ENCODE measurements at regions not wholly inside any gene's neighbourhood (a gene's known extent, or its start where the extent isn't known, plus 50 kb on each side); places are given as distances from the start of the nearest gene placed in this dataset.

GRCh38 chr1:232474826-232475225, 155.1 kb downstream of the SIPA1L2 start:
- no peaks in the 10 kb centered on the region for H3K9me3 Mint-ChIP-seq
- H3K36me3 Mint-ChIP-seq: no peaks in the 10 kb centered on the region
- no peaks in the 10 kb centered on the region for H3K4me1 Mint-ChIP-seq
- DNase-seq (no peak), ATAC-seq (ENCODE audit: low read depth in 2 of 2) (no peak)
- no peak overlapping the region for H3K27ac Mint-ChIP-seq
- peaks cover 0 to 4% (median 0%) of the 10 kb centered on the region in 3 donors for H3K27me3 Mint-ChIP-seq
- no peak overlapping the region for H3K4me3 Mint-ChIP-seq

DNA sequence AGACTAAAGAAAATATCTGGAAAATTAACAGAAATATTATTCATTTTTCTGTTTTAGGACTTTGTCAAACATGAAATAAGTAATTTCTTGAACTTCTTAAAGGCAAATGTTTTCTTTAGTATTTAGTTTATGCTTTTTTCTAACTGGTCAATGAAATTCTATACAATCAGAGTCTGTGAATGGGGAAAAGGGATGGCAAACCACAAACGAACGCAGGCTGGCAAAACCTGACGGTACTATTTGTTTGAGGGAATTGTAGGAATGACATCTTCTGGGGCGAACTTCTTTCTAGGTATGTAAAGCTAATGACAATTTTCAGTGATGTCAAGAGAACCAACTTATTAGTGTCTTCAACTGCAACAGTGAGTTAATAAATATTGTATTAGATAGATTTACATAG, 156.0 kb downstream of the SIPA1L2 start:
- H3K9me3 Mint-ChIP-seq: no peaks in the 10 kb centered on the region
- peaks cover 0 to 4% (median 0%) of the 10 kb centered on the region in 3 donors for H3K27me3 Mint-ChIP-seq
- H3K36me3 Mint-ChIP-seq: no peaks in the 10 kb centered on the region
- no peak for DNase-seq
- H3K4me3 Mint-ChIP-seq: no peak overlapping the region
- H3K27ac Mint-ChIP-seq: no peak overlapping the region
- no peaks in the 10 kb centered on the region for H3K4me1 Mint-ChIP-seq
- ATAC-seq (ENCODE audit: low read depth in 2 of 2): no peak

- Mint-ChIP-seq H3K36me3 (no peaks in the 10 kb centered on the region), H3K4me3 (no peak overlapping the region), H3K27me3 (peaks cover 0 to 4% (median 0%) of the 10 kb centered on the region in 3 donors), H3K9me3 (no peaks in the 10 kb centered on the region), H3K4me1 (no peaks in the 10 kb centered on the region), H3K27ac (no peak overlapping the region)
- DNase-seq (no peak), ATAC-seq (ENCODE audit: low read depth in 2 of 2) (no peak)
Observed at GRCh38 chr1:232473324-232473723, 156.6 kb downstream of the SIPA1L2 start.

DNA sequence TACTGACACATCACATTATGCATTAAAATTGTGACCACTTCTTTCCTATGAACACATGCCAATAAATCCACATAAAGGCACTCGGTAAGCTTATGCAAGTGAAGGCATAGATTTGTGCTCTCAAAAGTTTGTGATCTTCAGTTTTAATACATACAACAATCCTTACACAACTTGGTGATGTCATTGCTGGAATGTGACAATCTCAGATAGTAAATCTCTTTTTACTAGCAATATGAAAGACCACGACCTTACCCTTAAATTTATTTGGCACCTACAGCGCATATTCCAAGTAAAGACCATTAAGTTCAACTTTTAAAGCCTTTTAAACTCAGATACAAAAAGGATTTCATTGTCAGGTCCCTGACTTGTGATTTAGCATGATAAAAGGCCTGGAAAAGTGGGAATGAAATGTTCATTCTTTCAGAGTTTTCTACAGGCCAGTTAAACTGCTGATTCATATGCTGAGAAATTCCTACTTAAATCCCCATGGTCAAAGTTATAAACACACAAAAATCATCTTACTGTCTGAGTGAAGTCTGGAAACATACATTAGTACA, 157.4 kb downstream of the SIPA1L2 start:
- Mint-ChIP-seq H3K36me3 (no peaks in the 10 kb centered on the region), H3K9me3 (no peaks in the 10 kb centered on the region), H3K27me3 (peaks cover 0 to 4% (median 0%) of the 10 kb centered on the region in 3 donors), H3K27ac (no peak overlapping the region), H3K4me1 (no peaks in the 10 kb centered on the region), H3K4me3 (no peak overlapping the region)
- ATAC-seq (ENCODE audit: low read depth in 2 of 2) (no peak), DNase-seq (no peak)

DNA sequence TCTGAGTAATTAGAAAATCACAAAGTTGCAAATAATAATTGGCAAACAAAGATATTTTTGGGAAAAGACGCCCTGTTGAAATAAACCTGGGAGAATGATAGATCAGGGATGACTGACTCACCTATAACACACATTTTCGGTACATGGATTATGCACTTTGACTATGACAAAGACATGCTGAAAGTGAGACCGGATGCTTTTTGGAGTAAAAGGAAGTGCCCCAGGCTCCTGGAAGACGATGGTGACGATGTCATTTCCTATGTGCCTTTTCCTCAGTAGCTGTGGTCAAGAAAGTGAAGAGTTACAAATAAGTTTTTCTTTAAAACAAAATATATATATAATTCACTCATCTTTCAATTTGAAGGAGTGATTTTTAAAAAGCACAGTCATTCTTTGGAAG, 158.7 kb downstream of the SIPA1L2 start:
- Mint-ChIP-seq H3K27me3 (peaks cover 0 to 4% (median 0%) of the 10 kb centered on the region in 3 donors), H3K4me1 (no peaks in the 10 kb centered on the region), H3K9me3 (no peaks in the 10 kb centered on the region), H3K4me3 (no peak overlapping the region), H3K36me3 (no peaks in the 10 kb centered on the region), H3K27ac (no peak overlapping the region)
- no peak for DNase-seq
- no peak for ATAC-seq (ENCODE audit: low read depth in 2 of 2)

DNA sequence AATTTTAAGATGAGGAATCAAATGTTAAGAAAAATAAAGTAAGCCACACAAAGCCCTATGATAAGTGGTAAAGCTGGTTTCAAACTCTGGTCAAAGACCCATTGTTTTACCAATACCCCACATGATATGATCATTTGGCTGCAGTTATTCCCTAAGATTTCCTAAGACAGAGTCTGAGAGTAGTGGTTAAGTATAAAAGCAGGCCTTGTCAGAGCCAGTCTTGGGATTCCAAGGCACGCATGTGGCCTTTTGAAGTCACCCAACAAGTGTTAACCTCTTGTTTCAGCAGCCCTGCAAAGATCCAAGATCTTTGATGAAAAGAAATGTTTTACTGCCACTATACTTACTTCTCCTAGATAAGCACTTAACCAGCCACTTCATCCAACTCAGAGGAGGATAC, 159.2 kb downstream of the SIPA1L2 start:
- Mint-ChIP-seq H3K27me3 (peaks cover 0 to 4% (median 0%) of the 10 kb centered on the region in 3 donors), H3K27ac (no peak overlapping the region), H3K9me3 (no peaks in the 10 kb centered on the region), H3K4me3 (no peak overlapping the region), H3K36me3 (no peaks in the 10 kb centered on the region), H3K4me1 (no peaks in the 10 kb centered on the region)
- DNase-seq (no peak), ATAC-seq (ENCODE audit: low read depth in 2 of 2) (no peak)

GRCh38 chr1:232468249-232468648, 161.7 kb downstream of the SIPA1L2 start:
- Mint-ChIP-seq H3K36me3 (no peaks in the 10 kb centered on the region), H3K27ac (no peak overlapping the region), H3K4me1 (no peaks in the 10 kb centered on the region), H3K27me3 (no peaks in the 10 kb centered on the region), H3K4me3 (no peak overlapping the region), H3K9me3 (no peaks in the 10 kb centered on the region)
- ATAC-seq (ENCODE audit: low read depth in 2 of 2): no peak
- no peak for DNase-seq

DNA sequence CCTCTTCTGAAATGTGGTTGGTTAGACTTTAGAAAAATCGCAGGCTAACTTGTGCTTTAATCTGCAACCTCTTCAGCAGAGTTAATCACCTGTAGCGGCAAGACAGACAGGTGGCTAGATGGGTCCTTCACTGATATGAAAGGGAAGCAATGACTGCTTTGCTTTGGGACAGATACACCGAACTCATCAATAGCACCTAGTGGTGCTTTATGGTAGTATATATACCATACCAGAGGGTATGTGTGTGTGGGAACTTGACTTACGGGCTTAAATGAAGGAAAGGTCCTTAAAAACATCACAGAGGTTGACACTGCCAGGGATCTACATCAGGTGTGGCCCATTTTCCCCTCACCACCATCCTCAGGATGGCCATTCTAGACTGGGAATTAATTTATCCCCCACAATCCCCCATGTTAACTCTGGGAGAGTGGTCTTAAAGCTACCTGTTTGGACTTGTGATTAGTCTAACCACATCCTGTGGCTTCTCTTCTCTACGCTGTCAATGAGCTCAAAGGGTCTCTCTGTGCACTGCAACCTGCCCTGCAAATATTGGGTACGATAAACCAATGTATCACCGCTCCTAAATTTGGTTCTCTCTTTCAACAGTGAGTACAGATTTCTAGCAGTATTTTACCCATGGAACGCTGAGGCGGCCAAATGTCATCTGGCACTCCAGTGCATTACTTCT, 162.7 kb downstream of the SIPA1L2 start:
- no peak overlapping the region for H3K4me3 Mint-ChIP-seq
- no peaks in the 10 kb centered on the region for H3K4me1 Mint-ChIP-seq
- ATAC-seq (ENCODE audit: low read depth in 2 of 2): no peak
- no peaks in the 10 kb centered on the region for H3K27me3 Mint-ChIP-seq
- DNase-seq: no peak
- H3K36me3 Mint-ChIP-seq: no peaks in the 10 kb centered on the region
- H3K27ac Mint-ChIP-seq: no peak overlapping the region
- H3K9me3 Mint-ChIP-seq: no peaks in the 10 kb centered on the region

GRCh38 chr1:232464325-232464724, 165.6 kb downstream of the SIPA1L2 start:
- no peak overlapping the region for H3K4me3 Mint-ChIP-seq
- H3K36me3 Mint-ChIP-seq: no peaks in the 10 kb centered on the region
- no peaks in the 10 kb centered on the region for H3K27me3 Mint-ChIP-seq
- ATAC-seq (ENCODE audit: low read depth in 2 of 2): no peak
- no peak for DNase-seq
- H3K4me1 Mint-ChIP-seq: no peaks in the 10 kb centered on the region
- no peak overlapping the region for H3K27ac Mint-ChIP-seq
- H3K9me3 Mint-ChIP-seq: no peaks in the 10 kb centered on the region

- DNase-seq: no peak
- Mint-ChIP-seq H3K36me3 (no peaks in the 10 kb centered on the region), H3K27ac (no peak overlapping the region), H3K27me3 (no peaks in the 10 kb centered on the region), H3K4me1 (no peaks in the 10 kb centered on the region), H3K9me3 (no peaks in the 10 kb centered on the region), H3K4me3 (no peak overlapping the region)
- ATAC-seq (ENCODE audit: low read depth in 2 of 2): no peak
Observed at GRCh38 chr1:232463225-232463624, 166.7 kb downstream of the SIPA1L2 start.

DNA sequence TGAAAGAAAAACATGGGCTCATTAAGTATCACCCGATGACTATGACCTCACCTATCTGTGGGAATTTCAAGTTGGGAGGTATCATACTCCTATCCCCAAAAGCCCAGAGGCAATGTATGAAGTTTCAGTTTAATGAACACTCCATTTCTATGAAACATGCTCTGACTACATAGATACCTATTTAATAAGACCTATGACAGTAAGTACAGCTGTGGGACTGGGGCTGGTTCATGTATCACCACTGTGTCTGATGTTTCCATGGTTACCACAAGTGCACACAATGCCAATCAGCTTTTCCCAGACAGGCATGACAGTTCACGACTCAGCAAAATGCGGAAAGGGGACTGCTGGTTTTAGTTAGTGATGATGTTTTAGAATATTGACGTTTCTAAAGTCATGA, 167.7 kb downstream of the SIPA1L2 start:
- Mint-ChIP-seq H3K36me3 (no peaks in the 10 kb centered on the region), H3K9me3 (no peaks in the 10 kb centered on the region), H3K4me1 (no peaks in the 10 kb centered on the region), H3K27me3 (no peaks in the 10 kb centered on the region), H3K27ac (no peak overlapping the region), H3K4me3 (no peak overlapping the region)
- ATAC-seq (ENCODE audit: low read depth in 2 of 2) (no peak), DNase-seq (no peak)

GRCh38 chr1:232459826-232460225, 170.1 kb downstream of the SIPA1L2 start:
- Mint-ChIP-seq H3K9me3 (peaks cover 0 to 2% (median 0%) of the 10 kb centered on the region in 7 donors), H3K4me3 (no peak overlapping the region), H3K27me3 (no peaks in the 10 kb centered on the region)

GRCh38 chr1:232459087-232459486, 170.8 kb downstream of the SIPA1L2 start:
- Mint-ChIP-seq H3K9me3 (peaks cover 0 to 2% (median 0%) of the 10 kb centered on the region in 7 donors), H3K27me3 (no peaks in the 10 kb centered on the region), H3K4me1 (no peaks in the 10 kb centered on the region), H3K27ac (no peak overlapping the region), H3K4me3 (no peak overlapping the region), H3K36me3 (no peaks in the 10 kb centered on the region)
- ATAC-seq (ENCODE audit: low read depth in 2 of 2): no peak
- DNase-seq: no peak

More at GRCh38 chr1:232459826-232460225, 170.1 kb downstream of the SIPA1L2 start:
- no peaks in the 10 kb centered on the region for H3K36me3 Mint-ChIP-seq
- DNase-seq (no peak), ATAC-seq (ENCODE audit: low read depth in 2 of 2) (no peak)
- H3K27ac Mint-ChIP-seq: no peak overlapping the region
- H3K4me1 Mint-ChIP-seq: no peaks in the 10 kb centered on the region

DNA sequence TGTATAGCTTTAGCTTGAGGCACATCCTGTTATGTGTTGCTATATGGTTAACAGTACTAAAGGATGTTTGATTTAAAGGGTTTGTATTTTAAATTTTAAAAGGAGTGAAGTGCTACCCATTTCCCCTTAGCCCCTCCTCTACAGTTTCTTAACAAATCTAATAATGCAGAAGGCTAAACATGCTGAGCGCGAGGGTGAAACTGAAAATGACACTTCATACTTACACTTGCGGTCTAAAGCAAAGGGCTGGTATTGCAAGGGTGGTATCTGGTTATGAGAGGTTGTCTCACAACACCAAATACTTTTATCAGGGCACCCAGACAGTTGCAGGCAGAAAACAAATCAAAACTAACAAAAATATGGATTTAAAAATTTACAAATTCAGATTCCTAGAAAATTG, 172.3 kb downstream of the SIPA1L2 start:
- ATAC-seq (ENCODE audit: low read depth in 2 of 2) (no peak), DNase-seq (no peak)
- Mint-ChIP-seq H3K4me3 (no peak overlapping the region), H3K9me3 (peaks cover 0 to 2% (median 0%) of the 10 kb centered on the region in 7 donors), H3K36me3 (no peaks in the 10 kb centered on the region), H3K27ac (no peak overlapping the region), H3K4me1 (no peaks in the 10 kb centered on the region), H3K27me3 (no peaks in the 10 kb centered on the region)

Measured in naive B cell (primary cell).